Omental fat pad (tissue), 3 donors: ENCODE measurements at regions not wholly inside any gene's neighbourhood (a gene's known extent, or its start where the extent isn't known, plus 50 kb on each side); places are given as distances from the start of the nearest gene placed in this dataset.

Experiments used
- ATAC-seq: fragments of 150-250 bp; one replicate; pipeline ENCODE4 v1.9.1; 2016; ENCODE audit warnings: mild to moderate bottlenecking, moderate library complexity; ENCODE audit not compliant: low FRiP score
- DNase-seq: peaks from one replicate; pipeline ENCODE4 v3.0.0-alpha.2; 2019; ENCODE audit warnings: low spot score
- TF ChIP-seq, protein P1 (sequence below), 3 donors: fragments of 450-650 bp; IDR thresholded peaks; one replicate each; pipeline ENCODE4 v1.5.1; 2016 to 2017; ENCODE audit warnings: antibody characterized with exemption in 3 of 3, mild to moderate bottlenecking in 3 of 3, moderate library complexity in 2 of 3

DNA sequence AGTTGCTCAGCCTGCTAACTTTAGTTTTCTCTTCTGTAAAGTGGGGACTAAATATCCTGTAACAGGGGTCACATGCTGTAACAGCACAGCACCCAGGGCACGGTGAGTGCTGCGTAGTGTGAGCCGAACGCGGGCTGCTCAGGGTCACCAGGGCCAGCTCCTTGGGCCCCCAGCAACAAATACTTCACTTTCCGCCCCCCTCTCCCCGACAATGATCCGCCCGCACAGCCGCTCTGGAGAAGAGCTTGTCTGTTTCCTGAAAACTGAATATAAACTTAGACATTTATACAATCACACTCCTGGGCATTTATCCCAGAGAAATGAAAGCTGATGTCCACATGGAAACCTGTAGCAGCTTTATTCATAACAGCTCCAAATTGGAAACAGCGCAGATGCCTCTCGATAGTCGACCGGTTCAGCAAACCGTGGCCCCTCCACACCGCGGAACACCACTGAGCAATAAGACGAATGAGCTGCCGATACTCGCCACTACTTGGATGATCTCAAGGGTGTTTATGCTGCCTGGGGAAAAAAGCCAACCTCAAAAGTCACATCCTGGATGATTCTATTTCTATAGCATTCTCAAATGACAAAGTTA, 267.2 kb downstream of the PARN start:
- TF ChIP-seq, protein P1, sequence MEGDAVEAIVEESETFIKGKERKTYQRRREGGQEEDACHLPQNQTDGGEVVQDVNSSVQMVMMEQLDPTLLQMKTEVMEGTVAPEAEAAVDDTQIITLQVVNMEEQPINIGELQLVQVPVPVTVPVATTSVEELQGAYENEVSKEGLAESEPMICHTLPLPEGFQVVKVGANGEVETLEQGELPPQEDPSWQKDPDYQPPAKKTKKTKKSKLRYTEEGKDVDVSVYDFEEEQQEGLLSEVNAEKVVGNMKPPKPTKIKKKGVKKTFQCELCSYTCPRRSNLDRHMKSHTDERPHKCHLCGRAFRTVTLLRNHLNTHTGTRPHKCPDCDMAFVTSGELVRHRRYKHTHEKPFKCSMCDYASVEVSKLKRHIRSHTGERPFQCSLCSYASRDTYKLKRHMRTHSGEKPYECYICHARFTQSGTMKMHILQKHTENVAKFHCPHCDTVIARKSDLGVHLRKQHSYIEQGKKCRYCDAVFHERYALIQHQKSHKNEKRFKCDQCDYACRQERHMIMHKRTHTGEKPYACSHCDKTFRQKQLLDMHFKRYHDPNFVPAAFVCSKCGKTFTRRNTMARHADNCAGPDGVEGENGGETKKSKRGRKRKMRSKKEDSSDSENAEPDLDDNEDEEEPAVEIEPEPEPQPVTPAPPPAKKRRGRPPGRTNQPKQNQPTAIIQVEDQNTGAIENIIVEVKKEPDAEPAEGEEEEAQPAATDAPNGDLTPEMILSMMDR (IDR thresholded peaks at IDR 0.05): no peak
- DNase-seq: no peak
- ATAC-seq: no peak

- ATAC-seq (no peak), DNase-seq (no peak)
- TF ChIP-seq, protein P1 (IDR thresholded peaks at IDR 0.05): no peak
Observed at GRCh38 chr16:14360326-14361037, 269.6 kb downstream of the PARN start.

GRCh38 chr16:14358697-14359305, 271.3 kb downstream of the PARN start:
- ATAC-seq: no peak
- no peak for DNase-seq
- TF ChIP-seq, protein P1 (IDR thresholded peaks at IDR 0.05): no peak

- ATAC-seq (no peak), DNase-seq (no peak)
- TF ChIP-seq, protein P1 (IDR thresholded peaks at IDR 0.05): no peak
Observed at GRCh38 chr16:14357328-14357727, 272.7 kb downstream of the PARN start.

- TF ChIP-seq, protein P1 (IDR thresholded peaks at IDR 0.05): no peak
Observed at GRCh38 chr16:14356064-14356463, 274.0 kb downstream of the PARN start.

GRCh38 chr16:14354561-14355351, 275.3 kb downstream of the PARN start:
- TF ChIP-seq, protein P1 (IDR thresholded peaks at IDR 0.05): no peak
- no peak for ATAC-seq

More at GRCh38 chr16:14356064-14356463, 274.0 kb downstream of the PARN start:
- DNase-seq (no peak), ATAC-seq (no peak)

More at GRCh38 chr16:14354561-14355351, 275.3 kb downstream of the PARN start:
- no peak for DNase-seq
